Immature natural killer cell (primary cell): ENCODE measurements at regions not wholly inside any gene's neighbourhood (a gene's known extent, or its start where the extent isn't known, plus 50 kb on each side); places are given as distances from the start of the nearest gene placed in this dataset.
"Not testable (repeated sequence)": the region's sequence is repeated elsewhere in the genome, so short reads cannot be mapped to it uniquely, and the experiment has no call there.

Experiments
- DNase-seq, 3 donors: peaks; one replicate each; pipeline ENCODE4 v3.0.0; 2022; ENCODE audit warnings: mixed read lengths in 1 of 3
- H3K27ac Mint-ChIP-seq, 6 donors: one replicate each; pipeline ENCODE4 v1.8.0; 2020; ENCODE audit warnings: mixed read lengths in 6 of 6, mild to moderate bottlenecking in 5 of 6, inconsistent platforms in 4 of 6, moderate library complexity in 3 of 6
- H3K27me3 Mint-ChIP-seq, 3 donors: one replicate each; pipeline ENCODE4 v1.8.0; 2020 to 2021; ENCODE audit warnings: low read depth in 3 of 3, mild to moderate bottlenecking in 3 of 3, mixed read lengths in 3 of 3, moderate library complexity in 3 of 3, inconsistent platforms in 1 of 3
- H3K36me3 Mint-ChIP-seq, 3 donors: one replicate each; pipeline ENCODE4 v1.8.0; 2020; ENCODE audit warnings: mixed read lengths in 3 of 3, inconsistent platforms in 2 of 3, mild to moderate bottlenecking in 2 of 3
- H3K4me1 Mint-ChIP-seq, 2 donors: one replicate each; pipeline ENCODE4 v1.8.0; 2020; ENCODE audit warnings: inconsistent platforms in 2 of 2, mild to moderate bottlenecking in 2 of 2, mixed read lengths in 2 of 2, moderate library complexity in 1 of 2
- H3K4me3 Mint-ChIP-seq, 5 donors: one replicate each; pipeline ENCODE4 v1.8.0; 2020; ENCODE audit warnings: mild to moderate bottlenecking in 5 of 5, mixed read lengths in 5 of 5, inconsistent platforms in 3 of 5, moderate library complexity in 3 of 5
- H3K9me3 Mint-ChIP-seq, 6 donors: one replicate each; pipeline ENCODE4 v1.8.0; 2020; ENCODE audit warnings: mild to moderate bottlenecking in 6 of 6, mixed read lengths in 6 of 6, inconsistent platforms in 4 of 6, moderate library complexity in 3 of 6

- H3K4me3 Mint-ChIP-seq, result no peak overlapping the region
- H3K4me1 Mint-ChIP-seq, result no peaks in the 10 kb centered on the region
- no peak overlapping the region for H3K27ac Mint-ChIP-seq
- no peaks in the 10 kb centered on the region for H3K36me3 Mint-ChIP-seq
- H3K9me3 Mint-ChIP-seq, result no peaks in the 10 kb centered on the region
- no peak for DNase-seq
- H3K27me3 Mint-ChIP-seq, result no peaks in the 10 kb centered on the region
These were observed 207.0 kb downstream of the MN1 start for GRCh38 chr22:27594474-27595134.

GRCh38 chr22:27596133-27596870 lies 205.3 kb downstream of the MN1 start:
- Mint-ChIP-seq H3K36me3 (no peaks in the 10 kb centered on the region), H3K4me1 (no peaks in the 10 kb centered on the region), H3K27me3 (peaks cover 0 to 2% (median 0%) of the 10 kb centered on the region in 3 donors), H3K27ac (no peak overlapping the region), H3K4me3 (no peak overlapping the region), H3K9me3 (no peaks in the 10 kb centered on the region)
- DNase-seq, result no peak

GRCh38 chr22:27597703-27598444 lies 203.7 kb downstream of the MN1 start:
- H3K27me3 Mint-ChIP-seq, result peaks cover 0 to 4% (median 1%) of the 10 kb centered on the region in 3 donors
- DNase-seq, result no peak
- no peaks in the 10 kb centered on the region for H3K9me3 Mint-ChIP-seq
- H3K4me1 Mint-ChIP-seq, result no peaks in the 10 kb centered on the region
- no peak overlapping the region for H3K27ac Mint-ChIP-seq
- no peak overlapping the region for H3K4me3 Mint-ChIP-seq
- no peaks in the 10 kb centered on the region for H3K36me3 Mint-ChIP-seq

- Mint-ChIP-seq H3K36me3 (no peaks in the 10 kb centered on the region), H3K27me3 (peaks cover 0 to 7% (median 2%) of the 10 kb centered on the region in 3 donors), H3K9me3 (no peaks in the 10 kb centered on the region), H3K27ac (no peak overlapping the region), H3K4me3 (no peak overlapping the region), H3K4me1 (no peaks in the 10 kb centered on the region)
- no peak for DNase-seq
These were observed 202.8 kb downstream of the MN1 start for GRCh38 chr22:27598792-27599191.

GRCh38 chr22:27601195-27601594 lies 200.4 kb downstream of the MN1 start:
- Mint-ChIP-seq H3K27ac (no peak overlapping the region), H3K4me1 (no peaks in the 10 kb centered on the region), H3K4me3 (no peak overlapping the region), H3K9me3 (no peaks in the 10 kb centered on the region), H3K27me3 (peaks cover 0 to 7% (median 2%) of the 10 kb centered on the region in 3 donors), H3K36me3 (no peaks in the 10 kb centered on the region)
- no peak for DNase-seq

GRCh38 chr22:27602390-27602789 lies 199.2 kb downstream of the MN1 start:
- DNase-seq, result no peak
- H3K4me3 Mint-ChIP-seq, result no peak overlapping the region
- H3K36me3 Mint-ChIP-seq, result no peaks in the 10 kb centered on the region
- H3K27me3 Mint-ChIP-seq, result peaks cover 0 to 7% (median 2%) of the 10 kb centered on the region in 3 donors
- no peaks in the 10 kb centered on the region for H3K4me1 Mint-ChIP-seq
- H3K9me3 Mint-ChIP-seq, result no peaks in the 10 kb centered on the region
- H3K27ac Mint-ChIP-seq, result no peak overlapping the region

- no peaks in the 10 kb centered on the region for H3K4me1 Mint-ChIP-seq
- peaks cover 0 to 7% (median 2%) of the 10 kb centered on the region in 3 donors for H3K27me3 Mint-ChIP-seq
- no peak for DNase-seq
- H3K9me3 Mint-ChIP-seq, result no peaks in the 10 kb centered on the region
- no peak overlapping the region for H3K4me3 Mint-ChIP-seq
- no peaks in the 10 kb centered on the region for H3K36me3 Mint-ChIP-seq
- H3K27ac Mint-ChIP-seq, result no peak overlapping the region
These were observed 198.3 kb downstream of the MN1 start for GRCh38 chr22:27603111-27603799.

GRCh38 chr22:27603800-27604144 lies 197.8 kb downstream of the MN1 start:
- no peak overlapping the region for H3K27ac Mint-ChIP-seq
- H3K27me3 Mint-ChIP-seq, result peaks cover 0 to 7% (median 2%) of the 10 kb centered on the region in 3 donors
- H3K4me3 Mint-ChIP-seq, result no peak overlapping the region
- H3K4me1 Mint-ChIP-seq, result no peaks in the 10 kb centered on the region
- no peaks in the 10 kb centered on the region for H3K36me3 Mint-ChIP-seq
- DNase-seq, result no peak
- no peaks in the 10 kb centered on the region for H3K9me3 Mint-ChIP-seq

- no peak overlapping the region for H3K27ac Mint-ChIP-seq
- no peaks in the 10 kb centered on the region for H3K36me3 Mint-ChIP-seq
These were observed 196.2 kb downstream of the MN1 start for GRCh38 chr22:27605390-27605789.

GRCh38 chr22:27607750-27608149 lies 193.8 kb downstream of the MN1 start:
- not testable (repeated sequence) for H3K36me3 Mint-ChIP-seq, H3K27ac Mint-ChIP-seq, H3K4me1 Mint-ChIP-seq, H3K4me3 Mint-ChIP-seq, H3K27me3 Mint-ChIP-seq, H3K9me3 Mint-ChIP-seq, DNase-seq

More at GRCh38 chr22:27605390-27605789, 196.2 kb downstream of the MN1 start:
- no peak for DNase-seq
- peaks cover 0 to 7% (median 2%) of the 10 kb centered on the region in 3 donors for H3K27me3 Mint-ChIP-seq
- no peaks in the 10 kb centered on the region for H3K9me3 Mint-ChIP-seq
- no peaks in the 10 kb centered on the region for H3K4me1 Mint-ChIP-seq
- no peak overlapping the region for H3K4me3 Mint-ChIP-seq

GRCh38 chr22:27609451-27609888 lies 192.1 kb downstream of the MN1 start:
- H3K36me3 Mint-ChIP-seq, result no peaks in the 10 kb centered on the region
- H3K4me3 Mint-ChIP-seq, result no peak overlapping the region
- no peak for DNase-seq
- H3K27ac Mint-ChIP-seq, result no peak overlapping the region
- no peaks in the 10 kb centered on the region for H3K9me3 Mint-ChIP-seq
- peaks cover 0 to 2% of the 10 kb centered on the region in 2 donors for H3K4me1 Mint-ChIP-seq
- H3K27me3 Mint-ChIP-seq, result peaks cover 0 to 10% (median 7%) of the 10 kb centered on the region in 3 donors

- not testable (repeated sequence) for H3K4me1 Mint-ChIP-seq, H3K9me3 Mint-ChIP-seq, DNase-seq, H3K36me3 Mint-ChIP-seq, H3K27ac Mint-ChIP-seq, H3K4me3 Mint-ChIP-seq
- peaks cover 0 to 14% (median 9%) of the 10 kb centered on the region in 3 donors for H3K27me3 Mint-ChIP-seq
These were observed 191.4 kb downstream of the MN1 start for GRCh38 chr22:27610164-27610563.

GRCh38 chr22:27610863-27611786 lies 190.4 kb downstream of the MN1 start:
- no peak overlapping the region for H3K27ac Mint-ChIP-seq

More at GRCh38 chr22:27610863-27611786, 190.4 kb downstream of the MN1 start:
- Mint-ChIP-seq H3K4me1 (peaks cover 0 to 2% of the 10 kb centered on the region in 2 donors), H3K27me3 (peaks cover 0 to 21% (median 9%) of the 10 kb centered on the region in 3 donors), H3K36me3 (no peaks in the 10 kb centered on the region), H3K9me3 (no peaks in the 10 kb centered on the region), H3K4me3 (no peak overlapping the region)
- no peak for DNase-seq
